Caco-2 (cell line): ENCODE measurements at regions not wholly inside any gene's neighbourhood (a gene's known extent, or its start where the extent isn't known, plus 50 kb on each side); places are given as distances from the start of the nearest gene placed in this dataset.

Experiments used
- BruUV-seq: library from RNA; stranded (reverse); fragments of 400-500 nt; replicated peaks from 2 replicates; lab custom pipeline; 2021; lab: Mats Ljungman, UMichigan
- CTCF ChIA-PET: fragments of 300-600 bp; sonication (Branson Sonifier 250); formaldehyde crosslinking; loops from one replicate; lab custom pipeline; 2022; ENCODE audit warnings: antibody characterized with exemption; lab: Charles Lee
- POLR2A ChIA-PET: fragments of 300-600 bp; sonication (Branson Sonifier 250); formaldehyde crosslinking; loops from one replicate; lab custom pipeline; 2022; ENCODE audit warnings: antibody characterized with exemption; lab: Charles Lee
- DNase-seq, 2 experiments: peaks; one replicate each; pipeline versions ENCODE4 v3.0.0 to v3.0.0-alpha.2; 2020 to 2022
- H3K27me3 ChIP-seq: replicated peaks from 2 replicates; pipeline ENCODE4 v1.6.0; 2011; ENCODE audit warnings: low read length; ENCODE audit not compliant: control insufficient read depth, insufficient read depth
- H3K36me3 ChIP-seq: 2 replicates; pipeline ENCODE4 v1.5.1; 2011; ENCODE audit warnings: low read length; ENCODE audit not compliant: control insufficient read depth, insufficient read depth
- H3K4me1 ChIP-seq: fragments of 250-450 bp; sonication (Bioruptor Pico); 2 replicates; pipeline ENCODE4 v1.5.1; 2020; ENCODE audit warnings: mild to moderate bottlenecking
- H3K4me3 ChIP-seq: 2 replicates; pipeline ENCODE4 v1.5.1; 2011; ENCODE audit warnings: low read depth, mild to moderate bottlenecking, control low read depth, low read length
- H3K9me3 ChIP-seq: fragments of 250-450 bp; sonication (Bioruptor Pico); 2 replicates; pipeline ENCODE4 v1.5.1; 2020; ENCODE audit warnings: mild to moderate bottlenecking, moderate library complexity
- H3K27ac Mint-ChIP-seq: one replicate; pipeline ENCODE4 v1.8.0; 2022; ENCODE audit warnings: mixed read lengths; ENCODE audit not compliant: unreplicated experiment
- H3K27me3 Mint-ChIP-seq: one replicate; pipeline ENCODE4 v1.8.0; 2022; ENCODE audit warnings: mixed read lengths; ENCODE audit not compliant: insufficient read depth, unreplicated experiment
- H3K36me3 Mint-ChIP-seq: one replicate; pipeline ENCODE4 v1.8.0; 2022; ENCODE audit warnings: mild to moderate bottlenecking, mixed read lengths; ENCODE audit not compliant: insufficient read depth, unreplicated experiment
- H3K4me1 Mint-ChIP-seq: one replicate; pipeline ENCODE4 v1.8.0; 2022; ENCODE audit warnings: low read depth, mixed read lengths; ENCODE audit not compliant: unreplicated experiment
- H3K4me3 Mint-ChIP-seq: one replicate; pipeline ENCODE4 v1.8.0; 2022; ENCODE audit warnings: mild to moderate bottlenecking, moderate library complexity, mixed read lengths; ENCODE audit not compliant: unreplicated experiment
- H3K9me3 Mint-ChIP-seq: one replicate; pipeline ENCODE4 v1.8.0; 2022; ENCODE audit warnings: mixed read lengths; ENCODE audit not compliant: unreplicated experiment
- CTCF ChIP-seq, 2 experiments: fragments of 200-600 bp in 1 of 2; IDR thresholded peaks; 1 replicate in 1 of 2; 2 replicates in 1 of 2; pipeline versions ENCODE4 v1.5.1 to v1.8.0; 2011 to 2022; ENCODE audit warnings: antibody characterized with exemption in 1 of 2, control low read depth in 1 of 2, inconsistent platforms in 1 of 2, low read depth in 1 of 2, low read length in 1 of 2, mild to moderate bottlenecking in 1 of 2, moderate library complexity in 1 of 2; ENCODE audit not compliant: insufficient read depth in 1 of 2, severe bottlenecking in 1 of 2, unreplicated experiment in 1 of 2
- intact Hi-C: fragments of 100-400 bp; cut with micrococcal nuclease; formaldehyde crosslinking; loops from one replicate; pipeline ENCODE4 v1.10.0; 2022; ENCODE audit not compliant: unreplicated experiment

- no peaks in the 10 kb centered on the region for H3K27me3 ChIP-seq
- H3K4me1 ChIP-seq = no peaks in the 10 kb centered on the region
- no TSS peak for BruUV-seq
- ChIA-PET CTCF (no interaction called here), POLR2A (no interaction called here)
- no peak overlapping the region for H3K4me3 Mint-ChIP-seq
- no peaks in the 10 kb centered on the region for H3K36me3 Mint-ChIP-seq
- H3K4me3 ChIP-seq = no peak overlapping the region
- no peak overlapping the region for H3K27ac Mint-ChIP-seq
- TF ChIP-seq CTCF (IDR thresholded peaks at IDR 0.05; ENCODE audit: insufficient read depth in 1 of 2, low read depth in 1 of 2, low read length in 1 of 2, severe bottlenecking in 1 of 2, unreplicated experiment in 1 of 2) = no peak
- H3K27me3 Mint-ChIP-seq = no peaks in the 10 kb centered on the region
- H3K4me1 Mint-ChIP-seq = no peaks in the 10 kb centered on the region
- no peaks in the 10 kb centered on the region for H3K36me3 ChIP-seq
- intact Hi-C loops = no loop called here
- DNase-seq = no peak
- H3K9me3 Mint-ChIP-seq = no peaks in the 10 kb centered on the region
- no peaks in the 10 kb centered on the region for H3K9me3 ChIP-seq
These were observed 96.1 kb upstream of the SPATA13 start for GRCh38 chr13:24064371-24064770.

DNA sequence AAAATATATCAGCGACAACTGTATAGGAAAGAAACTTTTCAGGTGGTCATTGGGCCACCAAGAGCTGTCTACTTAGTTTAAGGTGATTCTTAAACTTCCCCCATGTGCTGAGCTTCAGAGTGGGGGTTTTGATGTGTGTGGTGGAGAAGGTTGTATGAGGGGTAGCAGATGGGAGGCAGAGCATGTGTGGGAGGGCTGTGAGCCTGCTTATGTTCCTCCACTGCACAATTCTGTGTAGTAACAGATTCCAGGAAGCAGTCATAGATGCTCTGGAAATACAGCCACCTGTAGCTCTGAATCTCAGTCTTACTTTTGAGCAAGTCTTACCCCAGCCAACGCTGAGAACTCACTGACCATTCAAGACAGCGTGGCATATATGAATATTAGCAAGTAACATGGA, 95.3 kb upstream of the SPATA13 start:
- Histone ChIP-seq H3K9me3 (no peaks in the 10 kb centered on the region), H3K36me3 (no peaks in the 10 kb centered on the region), H3K4me3 (no peak overlapping the region), H3K4me1 (no peaks in the 10 kb centered on the region), H3K27me3 (no peaks in the 10 kb centered on the region)
- no peak overlapping the region for H3K4me3 Mint-ChIP-seq
- DNase-seq = no peak
- H3K9me3 Mint-ChIP-seq = no peaks in the 10 kb centered on the region
- no peaks in the 10 kb centered on the region for H3K4me1 Mint-ChIP-seq
- no peak for TF ChIP-seq CTCF (IDR thresholded peaks at IDR 0.05; ENCODE audit: insufficient read depth in 1 of 2, low read depth in 1 of 2, low read length in 1 of 2, severe bottlenecking in 1 of 2, unreplicated experiment in 1 of 2)
- no peaks in the 10 kb centered on the region for H3K36me3 Mint-ChIP-seq
- H3K27me3 Mint-ChIP-seq = no peaks in the 10 kb centered on the region
- H3K27ac Mint-ChIP-seq = no peak overlapping the region
- CTCF ChIA-PET = no interaction called here
- intact Hi-C loops = no loop called here
- POLR2A ChIA-PET = no interaction called here
- BruUV-seq = no TSS peak

DNA sequence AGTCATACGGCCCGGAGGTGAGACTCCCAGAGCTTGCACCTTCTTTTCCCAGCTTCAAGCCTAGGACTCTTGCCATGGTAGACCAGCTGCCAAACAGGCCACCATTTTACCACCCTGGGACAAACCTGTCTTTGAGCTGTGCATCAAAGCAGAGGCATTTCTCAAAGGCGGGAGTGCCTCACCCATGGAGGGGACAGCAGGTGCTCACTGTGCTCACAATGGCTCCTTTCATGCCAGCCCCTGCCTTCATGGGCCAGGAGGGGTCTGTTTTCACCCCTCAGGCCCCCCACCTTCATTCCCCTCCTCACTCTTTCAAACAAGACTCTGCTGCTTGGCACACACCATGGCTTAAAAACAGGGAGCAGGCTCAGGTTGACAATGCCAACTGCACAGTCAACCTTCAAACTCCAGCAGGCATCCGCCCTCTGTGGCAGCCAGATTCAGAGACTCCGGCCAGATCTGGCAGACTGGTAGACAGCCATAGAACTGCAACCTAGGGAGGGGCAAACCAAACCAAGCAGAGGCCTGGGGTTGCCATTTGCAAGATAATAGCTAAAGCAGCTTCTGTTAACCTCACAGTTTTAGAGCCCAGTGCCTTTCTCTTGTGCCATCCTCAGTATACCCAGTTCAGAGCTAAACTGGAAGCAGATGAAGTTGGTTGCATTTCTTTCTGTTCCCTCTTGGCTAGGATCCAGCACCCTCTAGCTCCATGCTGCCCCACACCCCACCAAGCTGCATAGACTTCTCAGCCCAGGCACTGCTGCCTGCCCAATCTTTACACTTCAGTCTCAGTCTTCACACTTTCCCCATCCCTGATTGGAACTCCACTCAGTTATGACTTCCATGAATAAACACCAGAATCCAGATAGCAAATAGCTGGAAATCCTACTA, 93.9 kb upstream of the SPATA13 start:
- no peaks in the 10 kb centered on the region for H3K36me3 Mint-ChIP-seq
- TF ChIP-seq CTCF (IDR thresholded peaks at IDR 0.05; ENCODE audit: insufficient read depth in 1 of 2, low read depth in 1 of 2, low read length in 1 of 2, severe bottlenecking in 1 of 2, unreplicated experiment in 1 of 2) = no peak
- no peaks in the 10 kb centered on the region for H3K4me1 Mint-ChIP-seq
- H3K36me3 ChIP-seq = no peaks in the 10 kb centered on the region
- no peak for DNase-seq
- no peaks in the 10 kb centered on the region for H3K27me3 Mint-ChIP-seq
- H3K4me1 ChIP-seq = no peaks in the 10 kb centered on the region
- no peaks in the 10 kb centered on the region for H3K9me3 Mint-ChIP-seq
- H3K4me3 ChIP-seq = no peak overlapping the region
- no peaks in the 10 kb centered on the region for H3K27me3 ChIP-seq
- BruUV-seq = no TSS peak
- ChIA-PET POLR2A (no interaction called here), CTCF (interaction anchor here (0.6 to 1.8 kb wide), 3 partner anchors 13 to 162 kb away, joined by 3 to 4 read pairs (median 3); no protein-coding TSS in a partner anchor)
- H3K4me3 Mint-ChIP-seq = no peak overlapping the region
- intact Hi-C loops = no loop called here
- no peaks in the 10 kb centered on the region for H3K9me3 ChIP-seq
- no peak overlapping the region for H3K27ac Mint-ChIP-seq
